RWPE1 (cell line): ENCODE measurements at regions not wholly inside any gene's neighbourhood (a gene's known extent, or its start where the extent isn't known, plus 50 kb on each side); places are given as distances from the start of the nearest gene placed in this dataset.

Experiments used
- CTCF ChIA-PET: fragments of 350-600 bp; sonication (Branson Sonifier 250); formaldehyde crosslinking; extraction: SDS; loops from one replicate; lab custom pipeline; 2021; lab: Yijun Ruan, JAX
- POLR2A ChIA-PET: fragments of 400-600 bp; formaldehyde crosslinking; extraction: SDS; loops from one replicate; lab custom pipeline; 2020; ENCODE audit warnings: antibody characterized with exemption; ENCODE audit not compliant: low non-redundant PET; lab: Yijun Ruan, JAX
- DNase-seq: peaks from one replicate; pipeline ENCODE4 v3.0.0; 2012; ENCODE audit warnings: low spot score
- H3K27ac ChIP-seq: fragments of 450-650 bp; 2 replicates; pipeline ENCODE4 v1.5.1; 2017
- CTCF ChIP-seq: fragments of 450-650 bp; conservative IDR thresholded peaks from 2 replicates; pipeline ENCODE4 v1.5.1; 2017; ENCODE audit warnings: low read depth, mild to moderate bottlenecking

GRCh38 chr2:66899648-66900047 lies 464.7 kb downstream of the MEIS1 start:
- no peak for TF ChIP-seq CTCF
- CTCF ChIA-PET = no interaction called here
- no peak overlapping the region for H3K27ac ChIP-seq
- POLR2A ChIA-PET = no interaction called here
- no peak for DNase-seq

GRCh38 chr2:66901344-66901743 lies 466.4 kb downstream of the MEIS1 start:
- ChIA-PET CTCF (no interaction called here), POLR2A (no interaction called here)
- DNase-seq = no peak
- no peak overlapping the region for H3K27ac ChIP-seq
- TF ChIP-seq CTCF = no peak

GRCh38 chr2:66903183-66903582 lies 468.3 kb downstream of the MEIS1 start:
- POLR2A ChIA-PET = no interaction called here
- H3K27ac ChIP-seq = no peak overlapping the region
- CTCF ChIA-PET = no interaction called here
- DNase-seq = no peak
- TF ChIP-seq CTCF = no peak

GRCh38 chr2:66903745-66904465 lies 469.0 kb downstream of the MEIS1 start:
- H3K27ac ChIP-seq = no peak overlapping the region
- no peak for DNase-seq
- ChIA-PET CTCF (no interaction called here), POLR2A (interaction anchor here (0.6 kb wide), 1 partner anchor 12 kb away, joined by 3 read pairs; no protein-coding TSS in a partner anchor)
- TF ChIP-seq CTCF = no peak

GRCh38 chr2:66915237-66915636 lies 480.3 kb downstream of the MEIS1 start:
- CTCF ChIA-PET = no interaction called here
- POLR2A ChIA-PET = interaction anchor here (0.7 kb wide), 1 partner anchor 20 kb away, joined by 3 read pairs; no protein-coding TSS in a partner anchor
- H3K27ac ChIP-seq = no peak overlapping the region
- DNase-seq = no peak
- TF ChIP-seq CTCF = no peak

GRCh38 chr2:66919286-66919685 lies 477.8 kb upstream of the ETAA1 start:
- POLR2A ChIA-PET = no interaction called here
- CTCF ChIA-PET = no interaction called here
- no peak for TF ChIP-seq CTCF
- DNase-seq = no peak
- H3K27ac ChIP-seq = no peak overlapping the region
